SK-N-SH (cell line): ENCODE measurements at regions not wholly inside any gene's neighbourhood (a gene's known extent, or its start where the extent isn't known, plus 50 kb on each side); places are given as distances from the start of the nearest gene placed in this dataset.

Experiments
- CTCF ChIA-PET: fragments of 300-600, 350-600 bp; formaldehyde crosslinking; extraction: SDS; loops from one replicate; lab custom pipeline; 2021; lab: Yijun Ruan, JAX
- POLR2A ChIA-PET: fragments of 350-600 bp; sonication (Branson Sonifier 250); formaldehyde crosslinking; extraction: SDS; loops from one replicate; lab custom pipeline; 2020; ENCODE audit warnings: antibody characterized with exemption, inconsistent platforms; lab: Yijun Ruan, JAX
- DNase-seq: peaks from one replicate; pipeline ENCODE4 v3.0.0; 2012
- H2AFZ ChIP-seq: fragments of 200-600 bp; sonication (generic); 2 replicates; pipeline ENCODE4 v1.8.1; 2016; ENCODE audit warnings: antibody characterized with exemption, mild to moderate bottlenecking, low read depth
- H3F3A ChIP-seq: fragments of 200-600 bp; sonication (generic); replicated peaks from 2 replicates; pipeline ENCODE3; 2016; ENCODE audit warnings: antibody characterized with exemption, mild to moderate bottlenecking; ENCODE audit not compliant: insufficient read depth
- H3K27ac ChIP-seq, 2 experiments: fragments of 200-500 bp in 1 of 2; fragments of 200-600 bp in 1 of 2; sonication (Bioruptor generic) in 1 of 2; sonication (generic), shearing (Covaris generic) in 1 of 2; 2 replicates each; pipeline versions ENCODE4 v1.5.1 to v1.6.1; 2014 to 2016; ENCODE audit warnings: low read depth in 2 of 2, inconsistent platforms in 1 of 2, low read length in 1 of 2, mild to moderate bottlenecking in 1 of 2, mixed read lengths in 1 of 2
- H3K27me3 ChIP-seq: fragments of 200-600 bp; sonication (generic), shearing (Covaris generic); 2 replicates; pipeline ENCODE4 v1.6.1; 2016; ENCODE audit warnings: mixed run types; ENCODE audit not compliant: insufficient read depth
- H3K36me3 ChIP-seq, 2 experiments: fragments of 200-500 bp in 1 of 2; fragments of 200-600 bp in 1 of 2; sonication (Bioruptor generic) in 1 of 2; sonication (generic) in 1 of 2; replicated peaks in 1 of 2; 2 replicates each; pipeline versions ENCODE3 to v1.5.1; 2014 to 2016; ENCODE audit warnings: low read length in 1 of 2, mild to moderate bottlenecking in 1 of 2; ENCODE audit not compliant: insufficient read depth in 2 of 2, control insufficient read depth in 1 of 2
- H3K4me1 ChIP-seq, 2 experiments: fragments of 200-500 bp in 1 of 2; fragments of 200-600 bp in 1 of 2; sonication (Bioruptor generic) in 1 of 2; sonication (generic), shearing (Covaris generic) in 1 of 2; 2 replicates each; pipeline versions ENCODE4 v1.5.1 to v1.6.1; 2014 to 2016; ENCODE audit warnings: low read depth in 1 of 2, low read length in 1 of 2, mixed run types in 1 of 2; ENCODE audit not compliant: insufficient read depth in 2 of 2, control insufficient read depth in 1 of 2
- H3K4me2 ChIP-seq: fragments of 200-600 bp; sonication (generic), shearing (Covaris generic); 2 replicates; pipeline ENCODE4 v1.6.1; 2017; ENCODE audit warnings: mixed run types
- H3K4me3 ChIP-seq, 2 experiments: fragments of 200-500 bp in 1 of 2; fragments of 200-600 bp in 1 of 2; sonication (Bioruptor generic) in 1 of 2; sonication (generic), shearing (Covaris generic) in 1 of 2; 2 replicates each; pipeline versions ENCODE4 v1.5.1 to v1.8.1; 2014 to 2016; ENCODE audit warnings: low read depth in 2 of 2, inconsistent platforms in 1 of 2, low read length in 1 of 2, mild to moderate bottlenecking in 1 of 2, mixed read lengths in 1 of 2, moderate library complexity in 1 of 2
- H3K79me2 ChIP-seq: fragments of 200-600 bp; sonication (generic); 2 replicates; pipeline ENCODE4 v1.8.1; 2017; ENCODE audit warnings: mild to moderate bottlenecking; ENCODE audit not compliant: insufficient read depth
- H3K9ac ChIP-seq: fragments of 200-600 bp; sonication (generic); 2 replicates; pipeline ENCODE4 v1.6.1; 2017; ENCODE audit warnings: mixed run types
- H3K9me2 ChIP-seq: fragments of 200-600 bp; sonication (generic); 2 replicates; pipeline ENCODE4 v1.6.1; 2017; ENCODE audit warnings: mixed run types
- H3K9me3 ChIP-seq: fragments of 200-600 bp; sonication (generic); 2 replicates; pipeline ENCODE4 v1.6.1; 2017; ENCODE audit warnings: mixed run types, mild to moderate bottlenecking, moderate library complexity
- H4K20me1 ChIP-seq: fragments of 200-600 bp; sonication (generic); 2 replicates; pipeline ENCODE4 v1.6.1; 2017; ENCODE audit warnings: mild to moderate bottlenecking, mixed run types; ENCODE audit not compliant: insufficient read depth
- ELF1 ChIP-seq: IDR thresholded peaks from 2 replicates; pipeline ENCODE4 v1.4.0; 2012
- EZH2phosphoT487 ChIP-seq: fragments of 200-600 bp; sonication (generic); IDR thresholded peaks from 2 replicates; pipeline ENCODE4 v1.6.1; 2017; ENCODE audit warnings: low read depth, mixed run types, mild to moderate bottlenecking, antibody characterized with exemption, moderate library complexity, borderline replicate concordance
- FOXJ3 ChIP-seq: sonication (generic); formaldehyde crosslinking; IDR thresholded peaks from 2 replicates; pipeline ENCODE4 v1.5.1; 2020; ENCODE audit warnings: mild to moderate bottlenecking, missing genetic modification reagents
- GABPA ChIP-seq: IDR thresholded peaks from 2 replicates; pipeline ENCODE4 v1.4.0; 2012; ENCODE audit warnings: low read depth, mild to moderate bottlenecking
- NRF1 ChIP-seq: IDR thresholded peaks from 2 replicates; pipeline ENCODE4 v1.6.1; 2012; ENCODE audit warnings: low read depth, mild to moderate bottlenecking, low read length
- RAD21 ChIP-seq: IDR thresholded peaks from 2 replicates; pipeline ENCODE4 v1.6.1; 2012; ENCODE audit warnings: mild to moderate bottlenecking, low read length
- RXRA ChIP-seq: IDR thresholded peaks from 2 replicates; pipeline ENCODE4 v1.4.0; 2012; ENCODE audit warnings: low read depth, mild to moderate bottlenecking, borderline replicate concordance
- SIN3A ChIP-seq: IDR thresholded peaks from 2 replicates; pipeline ENCODE4 v1.6.1; 2012; ENCODE audit warnings: low read depth, mild to moderate bottlenecking, low read length, moderate library complexity, borderline replicate concordance
- YY1 ChIP-seq: IDR thresholded peaks from 2 replicates; pipeline ENCODE4 v1.4.0; 2012; ENCODE audit warnings: low read depth, mild to moderate bottlenecking
- WGBS: methylation state at CpG from one replicate; pipeline ENCODE4 v1.1.6; 2017; ENCODE audit warnings: low lambda C conversion rate; 5-methylcytosine and 5-hydroxymethylcytosine counted together
- TF ChIP-seq, protein P1 (sequence below): fragments of 200-600 bp; sonication (generic); IDR thresholded peaks from 2 replicates; pipeline ENCODE4 v1.6.1; 2017; ENCODE audit warnings: antibody characterized with exemption, mild to moderate bottlenecking, moderate library complexity
- TF ChIP-seq, protein P2 (sequence below): IDR thresholded peaks from 2 replicates; pipeline ENCODE4 v1.4.0; 2012; ENCODE audit warnings: low read depth
- TF ChIP-seq, protein P3 (sequence below): IDR thresholded peaks from 2 replicates; pipeline ENCODE4 v1.6.1; 2012; ENCODE audit warnings: mild to moderate bottlenecking, low read depth, low read length, moderate library complexity

DNA sequence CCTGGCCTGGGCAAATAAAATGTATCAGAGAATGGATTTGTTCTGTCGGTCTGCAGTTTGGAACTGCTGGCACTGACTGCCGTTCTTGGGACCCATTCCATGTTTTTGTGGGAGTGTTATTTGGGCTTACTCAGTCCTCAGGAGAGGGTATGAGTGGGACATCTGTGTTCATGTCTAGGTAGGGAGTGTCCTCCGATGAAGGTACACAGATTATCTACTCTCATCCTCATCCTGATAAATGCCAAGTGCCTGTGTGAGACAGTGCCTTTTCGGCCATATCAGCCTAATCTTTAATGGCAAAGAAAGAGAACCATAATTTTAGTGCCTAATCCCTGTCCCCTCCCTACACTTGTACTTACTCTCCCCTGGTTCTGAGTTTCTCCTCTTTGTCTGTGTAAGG is 409.4 kb downstream of the REEP3 start:
- no peak for TF ChIP-seq FOXJ3
- TF ChIP-seq, protein P1, sequence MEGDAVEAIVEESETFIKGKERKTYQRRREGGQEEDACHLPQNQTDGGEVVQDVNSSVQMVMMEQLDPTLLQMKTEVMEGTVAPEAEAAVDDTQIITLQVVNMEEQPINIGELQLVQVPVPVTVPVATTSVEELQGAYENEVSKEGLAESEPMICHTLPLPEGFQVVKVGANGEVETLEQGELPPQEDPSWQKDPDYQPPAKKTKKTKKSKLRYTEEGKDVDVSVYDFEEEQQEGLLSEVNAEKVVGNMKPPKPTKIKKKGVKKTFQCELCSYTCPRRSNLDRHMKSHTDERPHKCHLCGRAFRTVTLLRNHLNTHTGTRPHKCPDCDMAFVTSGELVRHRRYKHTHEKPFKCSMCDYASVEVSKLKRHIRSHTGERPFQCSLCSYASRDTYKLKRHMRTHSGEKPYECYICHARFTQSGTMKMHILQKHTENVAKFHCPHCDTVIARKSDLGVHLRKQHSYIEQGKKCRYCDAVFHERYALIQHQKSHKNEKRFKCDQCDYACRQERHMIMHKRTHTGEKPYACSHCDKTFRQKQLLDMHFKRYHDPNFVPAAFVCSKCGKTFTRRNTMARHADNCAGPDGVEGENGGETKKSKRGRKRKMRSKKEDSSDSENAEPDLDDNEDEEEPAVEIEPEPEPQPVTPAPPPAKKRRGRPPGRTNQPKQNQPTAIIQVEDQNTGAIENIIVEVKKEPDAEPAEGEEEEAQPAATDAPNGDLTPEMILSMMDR, result no peak
- TF ChIP-seq ELF1, result no peak
- TF ChIP-seq EZH2phosphoT487, result no peak
- no peak for TF ChIP-seq RXRA
- TF ChIP-seq, protein P2, sequence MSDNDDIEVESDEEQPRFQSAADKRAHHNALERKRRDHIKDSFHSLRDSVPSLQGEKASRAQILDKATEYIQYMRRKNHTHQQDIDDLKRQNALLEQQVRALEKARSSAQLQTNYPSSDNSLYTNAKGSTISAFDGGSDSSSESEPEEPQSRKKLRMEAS, result no peak
- no peak for TF ChIP-seq SIN3A
- no peak for TF ChIP-seq GABPA
- TF ChIP-seq, protein P3, sequence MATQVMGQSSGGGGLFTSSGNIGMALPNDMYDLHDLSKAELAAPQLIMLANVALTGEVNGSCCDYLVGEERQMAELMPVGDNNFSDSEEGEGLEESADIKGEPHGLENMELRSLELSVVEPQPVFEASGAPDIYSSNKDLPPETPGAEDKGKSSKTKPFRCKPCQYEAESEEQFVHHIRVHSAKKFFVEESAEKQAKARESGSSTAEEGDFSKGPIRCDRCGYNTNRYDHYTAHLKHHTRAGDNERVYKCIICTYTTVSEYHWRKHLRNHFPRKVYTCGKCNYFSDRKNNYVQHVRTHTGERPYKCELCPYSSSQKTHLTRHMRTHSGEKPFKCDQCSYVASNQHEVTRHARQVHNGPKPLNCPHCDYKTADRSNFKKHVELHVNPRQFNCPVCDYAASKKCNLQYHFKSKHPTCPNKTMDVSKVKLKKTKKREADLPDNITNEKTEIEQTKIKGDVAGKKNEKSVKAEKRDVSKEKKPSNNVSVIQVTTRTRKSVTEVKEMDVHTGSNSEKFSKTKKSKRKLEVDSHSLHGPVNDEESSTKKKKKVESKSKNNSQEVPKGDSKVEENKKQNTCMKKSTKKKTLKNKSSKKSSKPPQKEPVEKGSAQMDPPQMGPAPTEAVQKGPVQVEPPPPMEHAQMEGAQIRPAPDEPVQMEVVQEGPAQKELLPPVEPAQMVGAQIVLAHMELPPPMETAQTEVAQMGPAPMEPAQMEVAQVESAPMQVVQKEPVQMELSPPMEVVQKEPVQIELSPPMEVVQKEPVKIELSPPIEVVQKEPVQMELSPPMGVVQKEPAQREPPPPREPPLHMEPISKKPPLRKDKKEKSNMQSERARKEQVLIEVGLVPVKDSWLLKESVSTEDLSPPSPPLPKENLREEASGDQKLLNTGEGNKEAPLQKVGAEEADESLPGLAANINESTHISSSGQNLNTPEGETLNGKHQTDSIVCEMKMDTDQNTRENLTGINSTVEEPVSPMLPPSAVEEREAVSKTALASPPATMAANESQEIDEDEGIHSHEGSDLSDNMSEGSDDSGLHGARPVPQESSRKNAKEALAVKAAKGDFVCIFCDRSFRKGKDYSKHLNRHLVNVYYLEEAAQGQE, result no peak
- TF ChIP-seq NRF1, result no peak
- no peak for TF ChIP-seq YY1
- Histone ChIP-seq H3K9ac (no peak overlapping the region), H3K27ac (no peak overlapping the region), H3K36me3 (no peaks in the 10 kb centered on the region), H3K4me2 (no peak overlapping the region), H3K27me3 (no peaks in the 10 kb centered on the region), H3K4me3 (no peak overlapping the region), H3K4me1 (peaks cover 0 to 2% of the 10 kb centered on the region in 2 experiments; a peak in 1 of 4 replicates), H4K20me1 (no peaks in the 10 kb centered on the region), H3K9me3 (no peaks in the 10 kb centered on the region), H3K79me2 (no peaks in the 10 kb centered on the region), H3K9me2 (no peaks in the 10 kb centered on the region), H2AFZ (no peak overlapping the region), H3F3A (no peaks in the 10 kb centered on the region)
- 49% methylated on average over 4 of the region's 4 CpGs for WGBS
- DNase-seq, result no peak
- POLR2A ChIA-PET, result no interaction called here
- CTCF ChIA-PET, result interaction anchor here (1.2 to 1.9 kb wide), 2 partner anchors 47 to 64 kb away, joined by 6 read pairs; no protein-coding TSS in a partner anchor

DNA sequence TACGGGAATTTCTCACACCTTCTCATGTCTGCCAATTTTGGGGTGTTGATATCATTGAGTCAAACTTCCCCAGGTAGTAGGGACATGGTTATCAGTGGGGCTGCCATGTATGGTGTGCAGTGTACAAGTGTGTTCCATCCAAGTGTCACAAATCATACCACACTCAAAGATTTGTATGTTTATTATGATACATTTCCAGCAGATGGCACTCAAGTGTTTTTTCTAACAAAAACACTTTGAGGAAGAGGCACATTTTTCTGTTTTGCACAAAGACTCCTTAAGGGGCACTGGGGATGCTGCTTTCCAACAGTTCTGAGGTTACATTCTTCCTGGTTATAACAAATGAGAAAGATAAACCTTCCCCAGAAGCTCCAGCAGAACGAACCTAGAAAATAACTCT is 414.5 kb downstream of the REEP3 start:
- ChIA-PET POLR2A (no interaction called here), CTCF (interaction anchor here (0.9 to 1.9 kb wide), 2 partner anchors 39 to 41 kb away, joined by 3 to 6 read pairs; no protein-coding TSS in a partner anchor)
- no peaks in the 10 kb centered on the region for H3K79me2 ChIP-seq
- H3K4me1 ChIP-seq, result no peaks in the 10 kb centered on the region
- no peaks in the 10 kb centered on the region for H3K27me3 ChIP-seq
- H3K36me3 ChIP-seq, result no peaks in the 10 kb centered on the region
- H3K9me2 ChIP-seq, result no peaks in the 10 kb centered on the region
- TF ChIP-seq, protein P1, result peak; percentile 23; the same call in 1 of the 2 replicates
- TF ChIP-seq EZH2phosphoT487 (no peak), RAD21 (peak; percentile 13; the same call in 1 of the 2 replicates)
- H3K4me3 ChIP-seq, result no peak overlapping the region
- no peaks in the 10 kb centered on the region for H3F3A ChIP-seq
- no peak overlapping the region for H2AFZ ChIP-seq
- no peak for DNase-seq
- H4K20me1 ChIP-seq, result no peaks in the 10 kb centered on the region
- WGBS, result 14% methylated on average over 2 of the region's 2 CpGs
- H3K27ac ChIP-seq, result no peak overlapping the region
- no peak overlapping the region for H3K9ac ChIP-seq
- H3K4me2 ChIP-seq, result no peak overlapping the region
- H3K9me3 ChIP-seq, result no peaks in the 10 kb centered on the region
